H1 (cell line): ENCODE measurements at regions not wholly inside any gene's neighbourhood (a gene's known extent, or its start where the extent isn't known, plus 50 kb on each side); places are given as distances from the start of the nearest gene placed in this dataset.

Experiments used
- CTCF ChIA-PET: fragments of 300-600 bp; sonication (Branson Sonifier 250); formaldehyde crosslinking; loops from one replicate; lab custom pipeline; 2021; ENCODE audit not compliant: partially characterized antibody; lab: Charles Lee
- POLR2A ChIA-PET: fragments of 300-600 bp; sonication (Branson Sonifier 250); formaldehyde crosslinking; loops from one replicate; lab custom pipeline; 2021; ENCODE audit warnings: inconsistent platforms; ENCODE audit not compliant: partially characterized antibody; lab: Charles Lee
- DNase-seq, 2 experiments: peaks; one replicate each; pipeline versions ENCODE4 v3.0.0 to v3.0.0-alpha.2; 2010 to 2022; ENCODE audit warnings: low spot score in 2 of 2, low read depth in 1 of 2, mixed read lengths in 1 of 2
- FAIRE-seq: peaks from 2 replicates; lab custom pipeline; 2011; peaks lifted over from hg19 to GRCh38; lab: Jason Lieb, UNC
- H2AFZ ChIP-seq: 2 replicates; pipeline ENCODE4 v1.8.1; 2012; ENCODE audit warnings: low read length, inconsistent platforms
- H2AK5ac ChIP-seq: 2 replicates; pipeline ENCODE4 v1.6.1; 2013; ENCODE audit warnings: low read depth, low read length
- H2BK120ac ChIP-seq: replicated peaks from 2 replicates; pipeline ENCODE3; 2013; ENCODE audit warnings: low read depth, low read length, inconsistent platforms
- H2BK12ac ChIP-seq: 2 replicates; pipeline ENCODE4 v1.6.1; 2013; ENCODE audit warnings: low read depth, low read length
- H2BK15ac ChIP-seq: 2 replicates; pipeline ENCODE4 v1.6.1; 2013; ENCODE audit warnings: low read length
- H2BK20ac ChIP-seq: 2 replicates; pipeline ENCODE4 v1.6.1; 2013; ENCODE audit warnings: low read length
- H2BK5ac ChIP-seq: 2 replicates; pipeline ENCODE4 v1.6.1; 2013; ENCODE audit warnings: low read depth, low read length
- H3K14ac ChIP-seq: 2 replicates; pipeline ENCODE4 v1.6.1; 2013; ENCODE audit warnings: inconsistent platforms; ENCODE audit not compliant: insufficient read length
- H3K18ac ChIP-seq: 2 replicates; pipeline ENCODE4 v1.6.1; 2013; ENCODE audit warnings: low read length; ENCODE audit errors: extremely low read depth
- H3K23ac ChIP-seq: 2 replicates; pipeline ENCODE4 v1.6.1; 2013; ENCODE audit warnings: inconsistent platforms; ENCODE audit not compliant: insufficient read length
- H3K23me2 ChIP-seq: 2 replicates; pipeline ENCODE4 v1.6.1; 2013; ENCODE audit warnings: low read depth, low read length
- H3K27ac ChIP-seq: 2 replicates; pipeline ENCODE4 v1.6.1; 2011; ENCODE audit warnings: low read depth, low read length, inconsistent platforms
- H3K27me3 ChIP-seq, 4 experiments: replicated peaks in 1 of 4; 1 replicate in 1 of 4; 2 replicates in 3 of 4; pipeline versions ENCODE4 v1.6.1 to v1.8.1; 2011 to 2013; ENCODE audit warnings: low read length in 3 of 4, mild to moderate bottlenecking in 3 of 4, inconsistent platforms in 2 of 4, mixed read lengths in 2 of 4, moderate library complexity in 1 of 4; ENCODE audit not compliant: control insufficient read depth in 3 of 4, insufficient read depth in 3 of 4; ENCODE audit errors: extremely low read depth in 1 of 4
- H3K36me3 ChIP-seq, 4 experiments: 2 replicates each; pipeline versions ENCODE4 v1.6.1 to v1.8.1; 2011 to 2013; ENCODE audit warnings: mild to moderate bottlenecking in 4 of 4, low read length in 3 of 4, moderate library complexity in 2 of 4, control low read depth in 1 of 4, inconsistent platforms in 1 of 4; ENCODE audit not compliant: insufficient read depth in 4 of 4, control insufficient read depth in 2 of 4
- H3K4ac ChIP-seq: replicated peaks from 2 replicates; pipeline ENCODE3; 2013; ENCODE audit warnings: low read length, low read depth, mixed read lengths, inconsistent platforms; ENCODE audit not compliant: insufficient read length
- H3K4me1 ChIP-seq, 4 experiments: replicated peaks in 1 of 4; 1 replicate in 1 of 4; 2 replicates in 3 of 4; pipeline versions ENCODE4 v1.6.1 to v1.8.1; 2011 to 2013; ENCODE audit warnings: low read length in 3 of 4, inconsistent platforms in 2 of 4, mixed read lengths in 1 of 4; ENCODE audit not compliant: insufficient read depth in 4 of 4, control insufficient read depth in 3 of 4
- H3K4me2 ChIP-seq, 2 experiments: 2 replicates each; pipeline versions ENCODE4 v1.6.1 to v1.8.1; 2011 to 2013; ENCODE audit warnings: low read depth in 2 of 2, low read length in 2 of 2, control low read depth in 1 of 2, inconsistent platforms in 1 of 2, mild to moderate bottlenecking in 1 of 2; ENCODE audit not compliant: insufficient read depth in 1 of 2
- H3K4me3 ChIP-seq, 4 experiments: fragments of 200-600, 300-600 bp in 1 of 4; sonication (generic), shearing (Covaris generic), sonication (Bioruptor Twin) in 1 of 4; 2 replicates each; pipeline versions ENCODE4 v1.5.1 to v1.8.1; 2011 to 2016; ENCODE audit warnings: low read length in 4 of 4, low read depth in 3 of 4, control low read depth in 2 of 4, inconsistent platforms in 2 of 4, mild to moderate bottlenecking in 2 of 4, mixed read lengths in 1 of 4, moderate library complexity in 1 of 4; ENCODE audit not compliant: insufficient read depth in 2 of 4; ENCODE audit errors: extremely low read depth in 1 of 4
- H3K56ac ChIP-seq: replicated peaks from 2 replicates; pipeline ENCODE3; 2013; ENCODE audit warnings: low read depth, mild to moderate bottlenecking, mixed read lengths, low read length, inconsistent platforms; ENCODE audit not compliant: insufficient read length
- H3K79me1 ChIP-seq: 2 replicates; pipeline ENCODE4 v1.6.1; 2013; ENCODE audit warnings: low read depth, low read length, control low read depth
- H3K79me2 ChIP-seq, 2 experiments: 2 replicates each; pipeline versions ENCODE4 v1.6.1 to v1.8.1; 2012 to 2013; ENCODE audit warnings: low read length in 2 of 2, mild to moderate bottlenecking in 2 of 2, inconsistent platforms in 1 of 2; ENCODE audit not compliant: insufficient read depth in 2 of 2, control insufficient read depth in 1 of 2
- H3K9ac ChIP-seq, 4 experiments: replicated peaks in 1 of 4; 1 replicate in 1 of 4; 2 replicates in 3 of 4; pipeline versions ENCODE4 v1.6.1 to v1.8.1; 2011 to 2013; ENCODE audit warnings: low read depth in 3 of 4, low read length in 3 of 4, control low read depth in 2 of 4, mild to moderate bottlenecking in 2 of 4, moderate library complexity in 2 of 4, inconsistent platforms in 1 of 4; ENCODE audit errors: extremely low read depth in 1 of 4
- H3K9me3 ChIP-seq, 2 experiments: 2 replicates each; pipeline versions ENCODE4 v1.6.1 to v1.8.1; 2012 to 2013; ENCODE audit warnings: mild to moderate bottlenecking in 2 of 2, moderate library complexity in 2 of 2, control low read depth in 1 of 2, inconsistent platforms in 1 of 2, low read depth in 1 of 2, low read length in 1 of 2, mixed read lengths in 1 of 2; ENCODE audit not compliant: insufficient read depth in 2 of 2
- H4K20me1 ChIP-seq, 2 experiments: replicated peaks in 1 of 2; 2 replicates each; pipeline versions ENCODE3 to v1.8.1; 2011 to 2013; ENCODE audit warnings: inconsistent platforms in 2 of 2, low read length in 2 of 2, mild to moderate bottlenecking in 1 of 2; ENCODE audit not compliant: insufficient read depth in 2 of 2, control insufficient read depth in 1 of 2
- H4K5ac ChIP-seq: 2 replicates; pipeline ENCODE4 v1.6.1; 2013; ENCODE audit warnings: low read length, low read depth, mixed read lengths, inconsistent platforms; ENCODE audit not compliant: insufficient read length
- H4K8ac ChIP-seq: 2 replicates; pipeline ENCODE4 v1.8.0; 2013; ENCODE audit warnings: mild to moderate bottlenecking, moderate library complexity, low read length, inconsistent platforms; ENCODE audit not compliant: insufficient read depth; ENCODE audit errors: extremely low read depth
- H4K91ac ChIP-seq: replicated peaks from 2 replicates; pipeline ENCODE3; 2013; ENCODE audit warnings: low read length, mixed read lengths, inconsistent platforms; ENCODE audit not compliant: insufficient read length
- BRCA1 ChIP-seq: IDR thresholded peaks from 2 replicates; pipeline ENCODE4 v1.6.1; 2012; ENCODE audit warnings: low read depth, low read length, improper control_type of control experiment
- CEBPB ChIP-seq: IDR thresholded peaks from 2 replicates; pipeline ENCODE4 v1.6.1; 2012; ENCODE audit warnings: low read depth, low read length
- WGBS, 2 experiments: shearing (Covaris generic) in 1 of 2; methylation state at CpG; one replicate each; pipeline versions ENCODE4 v1.1.6 to v1.1.7; 2013 to 2015; ENCODE audit warnings: low lambda C conversion rate in 2 of 2, mixed read lengths in 2 of 2, inconsistent platforms in 1 of 2, low coverage in 1 of 2, missing lambda C conversion rate in 1 of 2; ENCODE audit not compliant: insufficient replicate concordance in 2 of 2, insufficient coverage in 1 of 2, insufficient read length in 1 of 2; ENCODE audit errors: extremely low coverage in 1 of 2, missing lambda C conversion rate in 1 of 2; 5-methylcytosine and 5-hydroxymethylcytosine counted together

DNA sequence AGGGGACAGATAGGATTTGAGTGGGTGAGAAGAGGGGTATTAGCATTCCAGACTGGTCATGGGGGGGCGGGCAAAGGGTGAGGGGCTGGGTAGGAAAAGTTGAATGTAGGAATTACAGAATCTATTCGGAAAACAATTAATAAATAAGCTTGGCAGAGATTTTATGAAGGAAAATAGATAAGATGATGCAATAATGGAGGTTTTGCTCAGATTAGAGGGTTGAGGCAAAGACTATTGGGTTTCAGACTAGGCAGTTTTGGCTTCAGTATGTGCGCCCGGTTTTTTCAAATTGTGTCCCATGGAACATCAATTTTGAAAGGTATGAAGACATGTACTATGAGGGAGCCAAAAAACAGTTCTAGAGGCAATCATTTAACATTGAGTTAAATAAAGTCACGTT, 410.6 kb downstream of the SPRY1 start:
- CTCF ChIA-PET, result no interaction called here
- H3K9ac ChIP-seq, result no peak overlapping the region
- no peaks in the 10 kb centered on the region for H3K36me3 ChIP-seq
- no peaks in the 10 kb centered on the region for H4K20me1 ChIP-seq
- no peak overlapping the region for H4K91ac ChIP-seq
- H2BK15ac ChIP-seq, result no peak overlapping the region
- H2BK20ac ChIP-seq, result no peak overlapping the region
- no peak overlapping the region for H2BK5ac ChIP-seq
- no peaks in the 10 kb centered on the region for H3K4me1 ChIP-seq
- no peak overlapping the region for H3K56ac ChIP-seq
- no peak overlapping the region for H2BK120ac ChIP-seq
- H3K23me2 ChIP-seq, result no peaks in the 10 kb centered on the region
- no peaks in the 10 kb centered on the region for H3K9me3 ChIP-seq
- no peak overlapping the region for H3K4ac ChIP-seq
- 76 to 100% methylated on average over 1 to 5 of the region's 5 CpGs for WGBS, 2 experiments
- H3K79me2 ChIP-seq, result no peaks in the 10 kb centered on the region
- H3K23ac ChIP-seq, result no peak overlapping the region
- no peak overlapping the region for H3K14ac ChIP-seq
- no peak overlapping the region for H3K4me2 ChIP-seq
- no peak overlapping the region for H4K5ac ChIP-seq
- H3K79me1 ChIP-seq, result no peaks in the 10 kb centered on the region
- H3K27ac ChIP-seq, result no peak overlapping the region
- peaks cover 0 to 1% (median 0%) of the 10 kb centered on the region in 4 experiments; a peak in 1 of 7 replicates for H3K27me3 ChIP-seq
- no peak overlapping the region for H2BK12ac ChIP-seq
- no peak overlapping the region for H2AK5ac ChIP-seq
- H3K4me3 ChIP-seq, result no peak overlapping the region
- H3K18ac ChIP-seq, result no peak overlapping the region
- no peak overlapping the region for H2AFZ ChIP-seq
- FAIRE-seq (no peak), DNase-seq (no peak)
- POLR2A ChIA-PET, result no interaction called here
- no peak for TF ChIP-seq BRCA1
- TF ChIP-seq CEBPB, result peak; percentile 58; the same call in 1 of the 2 replicates
- H4K8ac ChIP-seq, result no peak overlapping the region
